B cell (primary cell): ENCODE measurements at regions not wholly inside any gene's neighbourhood (a gene's known extent, or its start where the extent isn't known, plus 50 kb on each side); places are given as distances from the start of the nearest gene placed in this dataset.

ENCODE experiments used
- ATAC-seq: fragments of 200-7000 bp; cut with Tn5 transposase; one replicate; pipeline ENCODE4 v1.10.0; 2021; ENCODE audit warnings: low read depth, mild to moderate bottlenecking, moderate number of reproducible peaks, moderate library complexity
- CTCF ChIA-PET: fragments of 350-600 bp; sonication (Branson Sonifier 250); formaldehyde crosslinking; loops from one replicate; lab custom pipeline; 2021; ENCODE audit warnings: antibody characterized with exemption, inconsistent platforms; lab: Charles Lee
- POLR2A ChIA-PET: fragments of 350-600 bp; sonication (Branson Sonifier 250); formaldehyde crosslinking; loops from one replicate; lab custom pipeline; 2021; ENCODE audit warnings: antibody characterized with exemption; lab: Charles Lee
- DNase-seq: peaks from one replicate; pipeline ENCODE4 v3.0.0; 2013
- H2AFZ ChIP-seq: 2 replicates; pipeline ENCODE4 v1.6.1; 2012; ENCODE audit warnings: mild to moderate bottlenecking, low read depth, low read length; ENCODE audit not compliant: insufficient read depth, poor library complexity, severe bottlenecking
- H3K27ac ChIP-seq, 2 donors: 1 replicate in 1 of 2; 2 replicates in 1 of 2; pipeline ENCODE4 v1.5.1; 2012 to 2013; ENCODE audit warnings: low read length in 2 of 2, mild to moderate bottlenecking in 2 of 2, moderate library complexity in 1 of 2
- H3K27me3 ChIP-seq, 4 experiments: fragments of 200-600 bp in 1 of 4; sonication (generic) in 1 of 4; replicated peaks in 1 of 4; 1 replicate in 2 of 4; 2 replicates in 2 of 4; pipeline versions ENCODE4 v1.6.1 to v1.7.0; 2013 to 2016; ENCODE audit warnings: low read length in 3 of 4, mild to moderate bottlenecking in 2 of 4, mixed read lengths in 1 of 4, moderate library complexity in 1 of 4; ENCODE audit not compliant: insufficient read depth in 4 of 4, control insufficient read depth in 3 of 4; ENCODE audit errors: control extremely low read depth in 1 of 4
- H3K36me3 ChIP-seq, 2 experiments: replicated peaks in 1 of 2; 1 replicate in 1 of 2; 2 replicates in 1 of 2; pipeline versions ENCODE4 v1.6.1 to v1.7.1; 2013; ENCODE audit warnings: low read length in 1 of 2; ENCODE audit not compliant: insufficient read depth in 2 of 2, control insufficient read depth in 1 of 2; ENCODE audit errors: control extremely low read depth in 1 of 2, extremely low read depth in 1 of 2
- H3K4me1 ChIP-seq, 2 donors: fragments of 200-600 bp in 1 of 2; sonication (generic) in 1 of 2; 1 replicate in 1 of 2; 2 replicates in 1 of 2; pipeline versions ENCODE4 v1.5.1 to v1.6.1; 2013 to 2017; ENCODE audit warnings: low read length in 2 of 2; ENCODE audit not compliant: control insufficient read depth in 2 of 2, insufficient read depth in 2 of 2
- H3K4me2 ChIP-seq: replicated peaks from 2 replicates; pipeline ENCODE3; 2012; ENCODE audit warnings: mild to moderate bottlenecking, low read depth, low read length; ENCODE audit not compliant: poor library complexity, severe bottlenecking
- H3K4me3 ChIP-seq, 5 experiments: fragments of 200-600 bp in 1 of 5; sonication (generic) in 1 of 5; 1 replicate in 3 of 5; 2 replicates in 2 of 5; pipeline versions ENCODE4 v1.5.1 to v1.7.0; 2011 to 2016; ENCODE audit warnings: low read length in 4 of 5, mild to moderate bottlenecking in 4 of 5, low read depth in 2 of 5, control low read depth in 1 of 5, moderate library complexity in 1 of 5; ENCODE audit not compliant: insufficient read depth in 1 of 5; ENCODE audit errors: control extremely low read depth in 1 of 5, extremely low read depth in 1 of 5
- H3K79me2 ChIP-seq: fragments of 200-600 bp; sonication (generic); one replicate; pipeline ENCODE4 v1.6.0; 2016; ENCODE audit warnings: low read length; ENCODE audit not compliant: control insufficient read depth, insufficient read depth
- H3K9ac ChIP-seq: fragments of 200-600 bp; sonication (generic); 2 replicates; pipeline ENCODE4 v1.6.1; 2017; ENCODE audit warnings: mild to moderate bottlenecking, low read length, moderate library complexity
- H3K9me3 ChIP-seq, 3 donors: one replicate each; pipeline versions ENCODE4 v1.6.1 to v1.7.1; 2013; ENCODE audit warnings: low read length in 2 of 3; ENCODE audit not compliant: control insufficient read depth in 2 of 3, insufficient read depth in 1 of 3; ENCODE audit errors: control extremely low read depth in 1 of 3
- H4K20me1 ChIP-seq: 2 replicates; pipeline ENCODE4 v1.6.0; 2012; ENCODE audit warnings: mild to moderate bottlenecking, low read length; ENCODE audit not compliant: insufficient read depth, control insufficient read depth, poor library complexity, severe bottlenecking
- H3K27ac Mint-ChIP-seq: one replicate; pipeline ENCODE4 v1.8.0; 2021; ENCODE audit warnings: mixed read lengths
- H3K27me3 Mint-ChIP-seq: one replicate; pipeline ENCODE4 v1.8.0; 2021; ENCODE audit warnings: mixed read lengths
- H3K4me1 Mint-ChIP-seq: one replicate; pipeline ENCODE4 v1.8.0; 2021; ENCODE audit warnings: mixed read lengths
- H3K4me3 Mint-ChIP-seq: one replicate; pipeline ENCODE4 v1.8.0; 2021; ENCODE audit warnings: mixed read lengths
- H3K9me3 Mint-ChIP-seq: one replicate; pipeline ENCODE4 v1.8.0; 2022; ENCODE audit warnings: mixed read lengths; ENCODE audit not compliant: insufficient read depth
- CTCF ChIP-seq: fragments of 200-600 bp; IDR thresholded peaks from one replicate; pipeline ENCODE4 v1.8.0; 2022; ENCODE audit warnings: antibody characterized with exemption, mild to moderate bottlenecking
- EZH2 ChIP-seq: IDR thresholded peaks from 2 replicates; pipeline ENCODE4 v1.6.1; 2012; ENCODE audit warnings: borderline replicate concordance, low read depth, mild to moderate bottlenecking, moderate library complexity, low read length; ENCODE audit not compliant: insufficient read depth, poor library complexity, severe bottlenecking
- WGBS: methylation state at CpG from one replicate; pipeline ENCODE4 v1.1.5; 2013; ENCODE audit warnings: missing lambda C conversion rate; ENCODE audit not compliant: insufficient coverage; 5-methylcytosine and 5-hydroxymethylcytosine counted together
- intact Hi-C: fragments of 100-400 bp; cut with micrococcal nuclease; formaldehyde crosslinking; loops from one replicate; pipeline ENCODE4 v1.10.0; 2022

GRCh38 chr2:222017252-222017850, 281.4 kb downstream of the PAX3 start:
- Histone ChIP-seq H3K9ac (no peak overlapping the region), H3K4me2 (no peak overlapping the region), H3K27ac (no peak overlapping the region), H4K20me1 (no peaks in the 10 kb centered on the region), H3K4me3 (no peak overlapping the region), H3K4me1 (no peaks in the 10 kb centered on the region), H3K79me2 (no peaks in the 10 kb centered on the region), H3K27me3 (no peaks in the 10 kb centered on the region), H3K36me3 (no peaks in the 10 kb centered on the region), H2AFZ (no peak overlapping the region), H3K9me3 (no peaks in the 10 kb centered on the region)
- no peaks in the 10 kb centered on the region for H3K9me3 Mint-ChIP-seq
- no peak overlapping the region for H3K27ac Mint-ChIP-seq
- no peaks in the 10 kb centered on the region for H3K4me1 Mint-ChIP-seq
- ChIA-PET CTCF (no interaction called here), POLR2A (no interaction called here)
- intact Hi-C loops, result no loop called here
- peaks cover 9% of the 10 kb centered on the region for H3K27me3 Mint-ChIP-seq
- no peak for DNase-seq
- TF ChIP-seq EZH2 (no peak), CTCF (no peak)
- H3K4me3 Mint-ChIP-seq, result no peak overlapping the region
- ATAC-seq, result no peak
- no CpG with 5 or more reads among the region's 4 CpGs for WGBS

- ChIA-PET CTCF (no interaction called here), POLR2A (no interaction called here)
- peaks cover 9% of the 10 kb centered on the region for H3K27me3 Mint-ChIP-seq
- H4K20me1 ChIP-seq, result no peaks in the 10 kb centered on the region
- H3K4me1 ChIP-seq, result no peaks in the 10 kb centered on the region
- H3K27ac ChIP-seq, result no peak overlapping the region
- DNase-seq, result no peak
- H3K9ac ChIP-seq, result no peak overlapping the region
- intact Hi-C loops, result no loop called here
- no CpG with 5 or more reads among the region's 3 CpGs for WGBS
- H3K9me3 Mint-ChIP-seq, result no peaks in the 10 kb centered on the region
- no peak overlapping the region for H3K4me3 ChIP-seq
- H3K27me3 ChIP-seq, result no peaks in the 10 kb centered on the region
- ATAC-seq, result no peak
- H3K4me2 ChIP-seq, result no peak overlapping the region
- H3K4me1 Mint-ChIP-seq, result no peaks in the 10 kb centered on the region
- H3K36me3 ChIP-seq, result no peaks in the 10 kb centered on the region
- H2AFZ ChIP-seq, result no peak overlapping the region
- H3K4me3 Mint-ChIP-seq, result no peak overlapping the region
- no peak overlapping the region for H3K27ac Mint-ChIP-seq
- TF ChIP-seq CTCF (no peak), EZH2 (no peak)
- no peaks in the 10 kb centered on the region for H3K79me2 ChIP-seq
- H3K9me3 ChIP-seq, result no peaks in the 10 kb centered on the region
These were observed 284.9 kb downstream of the PAX3 start for GRCh38 chr2:222013889-222014288.
